GM23338 (cell line): ENCODE measurements at regions not wholly inside any gene's neighbourhood (a gene's known extent, or its start where the extent isn't known, plus 50 kb on each side); places are given as distances from the start of the nearest gene placed in this dataset.

Experiments used
- ATAC-seq: fragments of 200-7000 bp; cut with Tn5 transposase; 3 replicates; pipeline ENCODE4 v1.9.1; 2020
- DNase-seq: peaks from one replicate; pipeline ENCODE4 v3.0.0-alpha.2; 2015; ENCODE audit warnings: low spot score
- H2AFZ ChIP-seq: fragments of 200-600 bp; sonication (generic); 2 replicates; pipeline ENCODE4 v1.8.0; 2016; ENCODE audit warnings: antibody characterized with exemption, mild to moderate bottlenecking, moderate library complexity
- H3F3A ChIP-seq: fragments of 200-600 bp; sonication (generic); replicated peaks from 2 replicates; pipeline ENCODE4 v1.8.0; 2017; ENCODE audit warnings: antibody characterized with exemption, mixed run types, low read depth
- H3K27ac ChIP-seq: fragments of 200-600 bp; sonication (generic); 2 replicates; pipeline ENCODE4 v1.6.1; 2016; ENCODE audit warnings: low read depth
- H3K27me3 ChIP-seq: fragments of 200-600 bp; sonication (generic); 2 replicates; pipeline ENCODE4 v1.8.0; 2016; ENCODE audit warnings: mild to moderate bottlenecking, mixed run types, moderate library complexity; ENCODE audit not compliant: insufficient read depth
- H3K36me3 ChIP-seq: fragments of 200-600 bp; sonication (generic); 2 replicates; pipeline ENCODE4 v1.8.0; 2016; ENCODE audit warnings: mild to moderate bottlenecking; ENCODE audit not compliant: insufficient read depth
- H3K4me1 ChIP-seq: fragments of 200-600 bp; sonication (generic); 2 replicates; pipeline ENCODE4 v1.8.0; 2016; ENCODE audit warnings: mild to moderate bottlenecking, moderate library complexity; ENCODE audit not compliant: insufficient read depth
- H3K4me2 ChIP-seq: fragments of 200-600 bp; sonication (generic); 2 replicates; pipeline ENCODE4 v1.7.1; 2017; ENCODE audit warnings: mixed run types
- H3K4me3 ChIP-seq: fragments of 200-600 bp; sonication (generic); 2 replicates; pipeline ENCODE4 v1.6.1; 2016; ENCODE audit warnings: mixed run types
- H3K79me2 ChIP-seq: fragments of 200-600 bp; sonication (generic); replicated peaks from 2 replicates; pipeline ENCODE4 v1.8.0; 2017; ENCODE audit warnings: mild to moderate bottlenecking; ENCODE audit not compliant: insufficient read depth
- H3K9me2 ChIP-seq: fragments of 200-600 bp; sonication (generic); 2 replicates; pipeline ENCODE4 v1.8.0; 2017; ENCODE audit not compliant: insufficient read depth
- H4K20me1 ChIP-seq: fragments of 200-600 bp; sonication (generic); replicated peaks from 2 replicates; pipeline ENCODE4 v1.8.0; 2017; ENCODE audit warnings: mild to moderate bottlenecking; ENCODE audit not compliant: insufficient read depth
- H3K27ac Mint-ChIP-seq: 2 replicates; pipeline ENCODE4 v1.8.0; 2020; ENCODE audit warnings: inconsistent platforms, mild to moderate bottlenecking, moderate library complexity, mixed read lengths
- H3K27me3 Mint-ChIP-seq: 3 replicates; pipeline ENCODE4 v1.8.0; 2022; ENCODE audit warnings: low read depth, mild to moderate bottlenecking, moderate library complexity, mixed read lengths, inconsistent platforms; ENCODE audit not compliant: insufficient read depth, poor library complexity
- H3K36me3 Mint-ChIP-seq: 3 replicates; pipeline ENCODE4 v1.8.0; 2021; ENCODE audit warnings: low read depth, mild to moderate bottlenecking, inconsistent platforms, moderate library complexity, mixed read lengths
- H3K4me1 Mint-ChIP-seq: 3 replicates; pipeline ENCODE4 v1.8.0; 2020; ENCODE audit warnings: mild to moderate bottlenecking, inconsistent platforms, mixed read lengths
- H3K4me3 Mint-ChIP-seq: 3 replicates; pipeline ENCODE4 v1.8.0; 2021; ENCODE audit warnings: moderate library complexity, mild to moderate bottlenecking, inconsistent platforms, mixed read lengths
- H3K9me3 Mint-ChIP-seq: 3 replicates; pipeline ENCODE4 v1.8.0; 2020; ENCODE audit warnings: moderate library complexity, mild to moderate bottlenecking, inconsistent platforms, mixed read lengths
- CREB1 ChIP-seq: fragments of 250-450 bp; sonication (Bioruptor Pico); IDR thresholded peaks from 2 replicates; pipeline ENCODE4 v1.5.0; 2020; ENCODE audit warnings: low read depth, mild to moderate bottlenecking, moderate library complexity
- EZH2 ChIP-seq: fragments of 200-600 bp; sonication (generic); IDR thresholded peaks from one replicate; pipeline ENCODE4 v1.8.0; 2017; ENCODE audit warnings: antibody characterized with exemption, mild to moderate bottlenecking, low read depth; ENCODE audit not compliant: unreplicated experiment
- EZH2phosphoT487 ChIP-seq: fragments of 200-600 bp; sonication (generic); IDR thresholded peaks from one replicate; pipeline ENCODE4 v1.8.1; 2018; ENCODE audit warnings: antibody characterized with exemption; ENCODE audit not compliant: unreplicated experiment
- JUNB ChIP-seq: IDR thresholded peaks from one replicate; pipeline ENCODE4 v1.6.1; 2016; ENCODE audit warnings: antibody characterized with exemption; ENCODE audit not compliant: unreplicated experiment
- NANOG ChIP-seq: IDR thresholded peaks from 2 replicates; pipeline ENCODE4 v1.6.1; 2016; ENCODE audit warnings: antibody characterized with exemption, borderline replicate concordance
- POLR2AphosphoS5 ChIP-seq: IDR thresholded peaks from 2 replicates; pipeline ENCODE4 v1.6.1; 2016; ENCODE audit warnings: antibody characterized with exemption, low read depth
- STAT1 ChIP-seq: IDR thresholded peaks from one replicate; pipeline ENCODE4 v1.6.1; 2016; ENCODE audit warnings: antibody characterized with exemption; ENCODE audit not compliant: unreplicated experiment
- ZNF114 ChIP-seq: fragments of 250-450 bp; sonication (Bioruptor Pico); IDR thresholded peaks from 2 replicates; pipeline ENCODE4 v1.5.0; 2020; ENCODE audit warnings: mild to moderate bottlenecking, moderate library complexity
- ZNF331 ChIP-seq: fragments of 250-450 bp; sonication (Bioruptor Pico); IDR thresholded peaks from 2 replicates; pipeline ENCODE4 v1.5.0; 2020; ENCODE audit warnings: low read depth, mild to moderate bottlenecking, moderate library complexity
- TF ChIP-seq, protein P1 (sequence below), 2 experiments: fragments of 200-600 bp in 1 of 2; sonication (generic) in 1 of 2; conservative IDR thresholded peaks; 2 replicates each; pipeline versions ENCODE4 v1.5.1 to v1.6.1; 2016 to 2017; ENCODE audit warnings: antibody characterized with exemption in 2 of 2, low read depth in 2 of 2, mild to moderate bottlenecking in 2 of 2, moderate library complexity in 1 of 2
- TF ChIP-seq, protein P2 (sequence below): IDR thresholded peaks from one replicate; pipeline ENCODE4 v1.6.1; 2018; ENCODE audit warnings: antibody characterized with exemption; ENCODE audit not compliant: unreplicated experiment
- TF ChIP-seq, protein P3 (sequence below): IDR thresholded peaks from 2 replicates; pipeline ENCODE4 v1.6.1; 2016; ENCODE audit warnings: antibody characterized with exemption
- TF ChIP-seq, protein P4 (sequence below): fragments of 250-450 bp; sonication (Bioruptor Pico); IDR thresholded peaks from 2 replicates; pipeline ENCODE4 v1.5.0; 2020; ENCODE audit warnings: mild to moderate bottlenecking, moderate library complexity

DNA sequence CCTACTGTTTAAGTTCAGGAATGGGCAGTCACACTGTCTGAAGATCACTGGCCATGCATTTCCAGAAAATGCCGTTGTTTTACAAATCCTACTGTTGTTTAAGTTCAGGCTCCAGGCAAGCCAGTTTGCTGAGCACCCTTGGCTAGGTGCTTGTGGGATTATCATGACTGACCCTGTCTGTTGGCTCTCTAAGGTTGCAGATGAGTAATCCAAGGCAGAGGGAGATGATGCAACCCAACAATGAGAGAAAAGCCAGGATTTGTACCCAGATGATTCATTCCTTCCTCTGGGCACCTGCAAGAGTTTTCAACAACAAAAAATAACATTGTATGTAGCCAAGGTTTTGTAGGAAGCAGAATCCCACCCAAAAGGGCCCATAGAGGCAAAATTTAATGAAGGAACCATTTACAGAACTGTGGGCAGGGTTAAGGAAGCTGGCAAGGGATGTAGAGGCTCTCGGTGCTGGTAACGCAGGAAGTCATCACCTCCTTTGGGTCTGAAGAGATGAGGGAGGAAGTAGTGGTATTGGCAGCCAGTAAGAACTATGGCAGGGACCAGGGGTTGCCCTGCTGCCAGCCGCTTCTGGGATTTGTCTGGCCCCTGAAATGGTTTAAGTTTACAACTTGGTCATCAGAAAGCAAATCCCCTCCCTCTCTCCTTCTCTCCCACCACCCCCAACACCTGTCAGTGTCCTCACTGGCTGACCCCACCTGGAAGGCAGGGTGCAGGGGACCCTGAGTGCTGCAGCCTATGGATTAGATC lies 54.8 kb downstream of the MSX1 start:
- H3K4me3 ChIP-seq: no peak overlapping the region
- no peak overlapping the region for H3K4me2 ChIP-seq
- no peaks in the 10 kb centered on the region for H3K36me3 ChIP-seq
- H3K27me3 Mint-ChIP-seq: peaks cover 4% of the 10 kb centered on the region
- H3K27ac ChIP-seq: no peak overlapping the region
- TF ChIP-seq STAT1: no peak
- no peak for TF ChIP-seq ZNF114
- TF ChIP-seq EZH2: no peak
- no peak for TF ChIP-seq ZNF331 (CRISPR knock-in tag)
- TF ChIP-seq, protein P1, sequence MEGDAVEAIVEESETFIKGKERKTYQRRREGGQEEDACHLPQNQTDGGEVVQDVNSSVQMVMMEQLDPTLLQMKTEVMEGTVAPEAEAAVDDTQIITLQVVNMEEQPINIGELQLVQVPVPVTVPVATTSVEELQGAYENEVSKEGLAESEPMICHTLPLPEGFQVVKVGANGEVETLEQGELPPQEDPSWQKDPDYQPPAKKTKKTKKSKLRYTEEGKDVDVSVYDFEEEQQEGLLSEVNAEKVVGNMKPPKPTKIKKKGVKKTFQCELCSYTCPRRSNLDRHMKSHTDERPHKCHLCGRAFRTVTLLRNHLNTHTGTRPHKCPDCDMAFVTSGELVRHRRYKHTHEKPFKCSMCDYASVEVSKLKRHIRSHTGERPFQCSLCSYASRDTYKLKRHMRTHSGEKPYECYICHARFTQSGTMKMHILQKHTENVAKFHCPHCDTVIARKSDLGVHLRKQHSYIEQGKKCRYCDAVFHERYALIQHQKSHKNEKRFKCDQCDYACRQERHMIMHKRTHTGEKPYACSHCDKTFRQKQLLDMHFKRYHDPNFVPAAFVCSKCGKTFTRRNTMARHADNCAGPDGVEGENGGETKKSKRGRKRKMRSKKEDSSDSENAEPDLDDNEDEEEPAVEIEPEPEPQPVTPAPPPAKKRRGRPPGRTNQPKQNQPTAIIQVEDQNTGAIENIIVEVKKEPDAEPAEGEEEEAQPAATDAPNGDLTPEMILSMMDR (conservative IDR thresholded peaks at IDR 0.05; ENCODE audit: low read depth in 2 of 2): no peak
- TF ChIP-seq JUNB: no peak
- TF ChIP-seq EZH2phosphoT487: no peak
- no peak for TF ChIP-seq NANOG
- TF ChIP-seq CREB1 (CRISPR knock-in tag): no peak
- no peak for TF ChIP-seq POLR2AphosphoS5
- TF ChIP-seq, protein P2, sequence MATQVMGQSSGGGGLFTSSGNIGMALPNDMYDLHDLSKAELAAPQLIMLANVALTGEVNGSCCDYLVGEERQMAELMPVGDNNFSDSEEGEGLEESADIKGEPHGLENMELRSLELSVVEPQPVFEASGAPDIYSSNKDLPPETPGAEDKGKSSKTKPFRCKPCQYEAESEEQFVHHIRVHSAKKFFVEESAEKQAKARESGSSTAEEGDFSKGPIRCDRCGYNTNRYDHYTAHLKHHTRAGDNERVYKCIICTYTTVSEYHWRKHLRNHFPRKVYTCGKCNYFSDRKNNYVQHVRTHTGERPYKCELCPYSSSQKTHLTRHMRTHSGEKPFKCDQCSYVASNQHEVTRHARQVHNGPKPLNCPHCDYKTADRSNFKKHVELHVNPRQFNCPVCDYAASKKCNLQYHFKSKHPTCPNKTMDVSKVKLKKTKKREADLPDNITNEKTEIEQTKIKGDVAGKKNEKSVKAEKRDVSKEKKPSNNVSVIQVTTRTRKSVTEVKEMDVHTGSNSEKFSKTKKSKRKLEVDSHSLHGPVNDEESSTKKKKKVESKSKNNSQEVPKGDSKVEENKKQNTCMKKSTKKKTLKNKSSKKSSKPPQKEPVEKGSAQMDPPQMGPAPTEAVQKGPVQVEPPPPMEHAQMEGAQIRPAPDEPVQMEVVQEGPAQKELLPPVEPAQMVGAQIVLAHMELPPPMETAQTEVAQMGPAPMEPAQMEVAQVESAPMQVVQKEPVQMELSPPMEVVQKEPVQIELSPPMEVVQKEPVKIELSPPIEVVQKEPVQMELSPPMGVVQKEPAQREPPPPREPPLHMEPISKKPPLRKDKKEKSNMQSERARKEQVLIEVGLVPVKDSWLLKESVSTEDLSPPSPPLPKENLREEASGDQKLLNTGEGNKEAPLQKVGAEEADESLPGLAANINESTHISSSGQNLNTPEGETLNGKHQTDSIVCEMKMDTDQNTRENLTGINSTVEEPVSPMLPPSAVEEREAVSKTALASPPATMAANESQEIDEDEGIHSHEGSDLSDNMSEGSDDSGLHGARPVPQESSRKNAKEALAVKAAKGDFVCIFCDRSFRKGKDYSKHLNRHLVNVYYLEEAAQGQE: no peak
- TF ChIP-seq, protein P3, sequence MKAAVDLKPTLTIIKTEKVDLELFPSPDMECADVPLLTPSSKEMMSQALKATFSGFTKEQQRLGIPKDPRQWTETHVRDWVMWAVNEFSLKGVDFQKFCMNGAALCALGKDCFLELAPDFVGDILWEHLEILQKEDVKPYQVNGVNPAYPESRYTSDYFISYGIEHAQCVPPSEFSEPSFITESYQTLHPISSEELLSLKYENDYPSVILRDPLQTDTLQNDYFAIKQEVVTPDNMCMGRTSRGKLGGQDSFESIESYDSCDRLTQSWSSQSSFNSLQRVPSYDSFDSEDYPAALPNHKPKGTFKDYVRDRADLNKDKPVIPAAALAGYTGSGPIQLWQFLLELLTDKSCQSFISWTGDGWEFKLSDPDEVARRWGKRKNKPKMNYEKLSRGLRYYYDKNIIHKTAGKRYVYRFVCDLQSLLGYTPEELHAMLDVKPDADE: no peak
- TF ChIP-seq, protein P4, sequence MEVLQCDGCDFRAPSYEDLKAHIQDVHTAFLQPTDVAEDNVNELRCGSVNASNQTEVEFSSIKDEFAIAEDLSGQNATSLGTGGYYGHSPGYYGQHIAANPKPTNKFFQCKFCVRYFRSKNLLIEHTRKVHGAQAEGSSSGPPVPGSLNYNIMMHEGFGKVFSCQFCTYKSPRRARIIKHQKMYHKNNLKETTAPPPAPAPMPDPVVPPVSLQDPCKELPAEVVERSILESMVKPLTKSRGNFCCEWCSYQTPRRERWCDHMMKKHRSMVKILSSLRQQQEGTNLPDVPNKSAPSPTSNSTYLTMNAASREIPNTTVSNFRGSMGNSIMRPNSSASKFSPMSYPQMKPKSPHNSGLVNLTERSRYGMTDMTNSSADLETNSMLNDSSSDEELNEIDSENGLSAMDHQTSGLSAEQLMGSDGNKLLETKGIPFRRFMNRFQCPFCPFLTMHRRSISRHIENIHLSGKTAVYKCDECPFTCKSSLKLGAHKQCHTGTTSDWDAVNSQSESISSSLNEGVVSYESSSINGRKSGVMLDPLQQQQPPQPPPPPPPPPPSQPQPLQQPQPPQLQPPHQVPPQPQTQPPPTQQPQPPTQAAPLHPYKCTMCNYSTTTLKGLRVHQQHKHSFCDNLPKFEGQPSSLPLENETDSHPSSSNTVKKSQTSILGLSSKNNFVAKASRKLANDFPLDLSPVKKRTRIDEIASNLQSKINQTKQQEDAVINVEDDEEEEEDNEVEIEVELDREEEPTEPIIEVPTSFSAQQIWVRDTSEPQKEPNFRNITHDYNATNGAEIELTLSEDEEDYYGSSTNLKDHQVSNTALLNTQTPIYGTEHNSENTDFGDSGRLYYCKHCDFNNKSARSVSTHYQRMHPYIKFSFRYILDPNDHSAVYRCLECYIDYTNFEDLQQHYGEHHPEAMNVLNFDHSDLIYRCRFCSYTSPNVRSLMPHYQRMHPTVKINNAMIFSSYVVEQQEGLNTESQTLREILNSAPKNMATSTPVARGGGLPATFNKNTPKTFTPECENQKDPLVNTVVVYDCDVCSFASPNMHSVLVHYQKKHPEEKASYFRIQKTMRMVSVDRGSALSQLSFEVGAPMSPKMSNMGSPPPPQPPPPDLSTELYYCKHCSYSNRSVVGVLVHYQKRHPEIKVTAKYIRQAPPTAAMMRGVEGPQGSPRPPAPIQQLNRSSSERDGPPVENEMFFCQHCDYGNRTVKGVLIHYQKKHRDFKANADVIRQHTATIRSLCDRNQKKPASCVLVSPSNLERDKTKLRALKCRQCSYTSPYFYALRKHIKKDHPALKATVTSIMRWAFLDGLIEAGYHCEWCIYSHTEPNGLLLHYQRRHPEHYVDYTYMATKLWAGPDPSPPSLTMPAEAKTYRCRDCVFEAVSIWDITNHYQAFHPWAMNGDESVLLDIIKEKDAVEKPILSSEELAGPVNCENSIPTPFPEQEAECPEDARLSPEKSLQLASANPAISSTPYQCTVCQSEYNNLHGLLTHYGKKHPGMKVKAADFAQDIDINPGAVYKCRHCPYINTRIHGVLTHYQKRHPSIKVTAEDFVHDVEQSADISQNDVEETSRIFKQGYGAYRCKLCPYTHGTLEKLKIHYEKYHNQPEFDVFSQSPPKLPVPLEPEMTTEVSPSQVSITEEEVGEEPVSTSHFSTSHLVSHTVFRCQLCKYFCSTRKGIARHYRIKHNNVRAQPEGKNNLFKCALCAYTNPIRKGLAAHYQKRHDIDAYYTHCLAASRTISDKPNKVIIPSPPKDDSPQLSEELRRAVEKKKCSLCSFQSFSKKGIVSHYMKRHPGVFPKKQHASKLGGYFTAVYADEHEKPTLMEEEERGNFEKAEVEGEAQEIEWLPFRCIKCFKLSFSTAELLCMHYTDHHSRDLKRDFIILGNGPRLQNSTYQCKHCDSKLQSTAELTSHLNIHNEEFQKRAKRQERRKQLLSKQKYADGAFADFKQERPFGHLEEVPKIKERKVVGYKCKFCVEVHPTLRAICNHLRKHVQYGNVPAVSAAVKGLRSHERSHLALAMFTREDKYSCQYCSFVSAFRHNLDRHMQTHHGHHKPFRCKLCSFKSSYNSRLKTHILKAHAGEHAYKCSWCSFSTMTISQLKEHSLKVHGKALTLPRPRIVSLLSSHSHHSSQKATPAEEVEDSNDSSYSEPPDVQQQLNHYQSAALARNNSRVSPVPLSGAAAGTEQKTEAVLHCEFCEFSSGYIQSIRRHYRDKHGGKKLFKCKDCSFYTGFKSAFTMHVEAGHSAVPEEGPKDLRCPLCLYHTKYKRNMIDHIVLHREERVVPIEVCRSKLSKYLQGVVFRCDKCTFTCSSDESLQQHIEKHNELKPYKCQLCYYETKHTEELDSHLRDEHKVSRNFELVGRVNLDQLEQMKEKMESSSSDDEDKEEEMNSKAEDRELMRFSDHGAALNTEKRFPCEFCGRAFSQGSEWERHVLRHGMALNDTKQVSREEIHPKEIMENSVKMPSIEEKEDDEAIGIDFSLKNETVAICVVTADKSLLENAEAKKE (CRISPR knock-in tag): no peak
- H2AFZ ChIP-seq: no peak overlapping the region
- H3K4me1 ChIP-seq: no peaks in the 10 kb centered on the region
- no peak overlapping the region for H3K4me3 Mint-ChIP-seq
- H3K27ac Mint-ChIP-seq: no peak overlapping the region
- H3K9me3 Mint-ChIP-seq: peaks cover 5% of the 10 kb centered on the region
- DNase-seq (no peak), ATAC-seq (no peak)
- H3K9me2 ChIP-seq: peaks cover 13% of the 10 kb centered on the region; the same call in 1 of the 2 replicates
- no peaks in the 10 kb centered on the region for H3F3A ChIP-seq
- H3K36me3 Mint-ChIP-seq: no peaks in the 10 kb centered on the region
- no peaks in the 10 kb centered on the region for H4K20me1 ChIP-seq
- H3K4me1 Mint-ChIP-seq: no peaks in the 10 kb centered on the region
- H3K79me2 ChIP-seq: no peaks in the 10 kb centered on the region
- H3K27me3 ChIP-seq: no peaks in the 10 kb centered on the region
